Cardiac septum (tissue), 1 donor: ENCODE measurements at regions not wholly inside any gene's neighbourhood (a gene's known extent, or its start where the extent isn't known, plus 50 kb on each side); places are given as distances from the start of the nearest gene placed in this dataset.
"Not testable (repeated sequence)": the region's sequence is repeated elsewhere in the genome, so short reads cannot be mapped to it uniquely, and the experiment has no call there.

Experiments
- DNase-seq: peaks from one replicate; pipeline ENCODE4 v3.0.0-alpha.2; 2020; ENCODE audit warnings: low spot score
- intact Hi-C: fragments of 100-400 bp; cut with DNase I; formaldehyde crosslinking; loops from one replicate; pipeline ENCODE4 v1.14.0; 2022
- donor health status: DM: no; HTN: no; CAD: no.

DNA sequence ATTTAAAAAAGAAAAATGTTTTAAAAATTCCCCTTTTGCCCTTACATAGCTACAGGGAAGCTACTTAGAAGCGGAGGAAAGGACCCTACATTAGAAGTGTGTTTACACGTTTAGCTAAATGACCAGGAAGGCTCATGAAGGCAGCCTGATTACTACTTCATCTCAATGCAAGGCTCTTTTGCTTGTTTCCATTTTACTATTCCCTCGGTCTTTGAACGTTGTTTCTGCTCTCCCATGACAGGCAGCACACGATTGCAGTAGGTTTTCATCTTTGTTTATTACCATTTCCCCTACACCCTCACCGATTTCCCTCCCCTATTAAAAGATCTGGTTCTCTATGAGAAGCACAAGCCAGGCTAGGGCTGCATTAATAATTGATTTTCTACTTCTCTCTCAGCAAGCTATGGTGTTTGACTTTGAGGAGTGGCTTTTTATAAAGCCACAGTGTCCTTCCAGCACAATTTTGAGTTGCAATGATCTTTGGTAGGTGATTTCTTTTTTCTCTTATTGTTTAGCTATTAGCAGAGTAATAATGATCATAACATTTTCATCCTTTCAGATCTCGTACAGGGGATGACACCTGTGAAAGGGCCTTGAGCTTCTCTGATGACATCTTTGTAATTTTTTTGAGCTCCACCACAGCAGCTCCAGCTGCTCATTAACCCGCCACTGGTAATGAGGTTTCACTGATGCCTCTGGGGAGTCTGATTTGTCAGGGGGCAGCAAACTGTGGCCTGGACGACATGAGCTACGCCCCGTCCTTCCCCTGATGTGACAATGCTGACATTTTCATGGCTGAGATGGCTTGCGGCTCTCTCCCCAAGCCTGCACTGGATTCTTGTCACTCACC lies 670.3 kb downstream of the UQCRFS1 start:
- DNase-seq = no peak
- intact Hi-C loops = no loop called here

DNA sequence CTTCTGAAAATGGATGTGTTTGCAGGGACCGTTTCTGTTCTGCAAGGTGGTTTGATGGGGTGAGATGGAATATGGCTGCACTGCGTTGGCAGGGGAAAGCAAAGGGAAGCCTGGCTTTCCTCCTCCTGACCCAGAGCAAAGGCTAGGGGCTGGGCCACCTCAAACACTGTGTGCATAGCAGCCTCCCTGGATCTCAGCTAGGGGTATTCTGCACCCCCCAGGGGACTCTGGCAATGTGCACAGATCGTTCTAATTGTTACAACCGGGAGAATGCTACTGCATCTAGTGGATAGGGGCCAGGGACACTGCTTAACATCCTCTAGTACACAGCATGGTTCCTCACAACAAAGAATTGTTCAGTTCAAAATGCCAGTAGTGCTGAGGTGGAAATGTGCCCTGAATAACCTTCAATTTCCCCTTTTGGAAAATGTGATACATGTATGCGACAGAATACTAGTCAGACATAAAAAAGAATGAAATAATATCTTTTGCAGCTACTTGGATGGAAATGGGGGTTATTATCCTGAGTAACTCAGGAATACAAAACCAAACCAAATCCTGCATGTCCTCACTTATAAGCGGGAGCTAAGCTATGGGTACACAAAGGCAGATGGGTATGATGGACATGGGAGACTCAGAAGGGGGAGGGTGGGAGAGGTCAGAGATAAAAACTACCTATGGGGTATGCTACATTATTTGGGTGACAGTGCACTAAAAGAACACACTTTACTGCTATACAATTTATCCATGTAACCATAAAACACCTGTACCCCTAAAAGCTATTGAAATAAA lies 671.2 kb downstream of the UQCRFS1 start:
- no peak for DNase-seq
- intact Hi-C loops = no loop called here

DNA sequence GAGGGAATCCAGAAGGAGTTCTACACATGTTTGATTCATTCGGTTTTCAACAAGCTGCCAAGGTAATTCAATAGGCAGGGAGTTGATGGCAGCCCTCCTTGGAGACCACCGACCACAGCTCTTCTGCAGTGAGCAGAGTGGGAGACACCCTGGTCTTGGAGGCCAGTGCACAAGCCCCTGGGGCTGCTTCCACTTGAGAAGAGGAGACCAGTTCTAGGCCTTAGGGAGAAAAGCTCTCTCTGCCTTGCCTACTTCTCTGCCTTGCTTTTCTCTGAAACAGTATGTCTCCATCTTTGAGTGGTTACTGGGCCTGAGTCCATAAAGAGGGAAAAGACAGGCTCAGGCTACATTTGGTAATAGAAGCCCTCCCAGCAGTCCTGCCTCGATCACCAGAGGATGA lies 671.9 kb downstream of the UQCRFS1 start:
- intact Hi-C loops = no loop called here
- no peak for DNase-seq

DNA sequence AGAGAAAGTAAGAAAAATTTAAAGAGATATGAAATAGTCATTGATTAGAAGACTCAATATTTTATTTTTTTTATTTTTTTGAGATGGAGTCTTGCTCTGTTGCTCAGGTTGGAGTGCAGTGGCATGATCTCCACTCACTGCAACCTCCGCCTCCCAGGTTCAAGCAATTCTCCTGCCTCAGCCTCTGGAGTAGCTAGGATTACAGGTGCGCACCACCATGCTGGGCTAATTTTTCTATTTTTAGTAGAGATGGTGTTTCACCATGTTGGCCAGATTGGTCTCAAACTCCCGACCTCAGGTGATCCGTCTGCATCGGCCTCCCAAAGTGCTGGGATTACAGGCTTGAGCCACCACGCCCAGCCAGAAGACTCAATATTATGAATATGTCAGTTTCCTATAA lies 672.6 kb downstream of the UQCRFS1 start:
- intact Hi-C loops, DNase-seq: not testable (repeated sequence)

DNA sequence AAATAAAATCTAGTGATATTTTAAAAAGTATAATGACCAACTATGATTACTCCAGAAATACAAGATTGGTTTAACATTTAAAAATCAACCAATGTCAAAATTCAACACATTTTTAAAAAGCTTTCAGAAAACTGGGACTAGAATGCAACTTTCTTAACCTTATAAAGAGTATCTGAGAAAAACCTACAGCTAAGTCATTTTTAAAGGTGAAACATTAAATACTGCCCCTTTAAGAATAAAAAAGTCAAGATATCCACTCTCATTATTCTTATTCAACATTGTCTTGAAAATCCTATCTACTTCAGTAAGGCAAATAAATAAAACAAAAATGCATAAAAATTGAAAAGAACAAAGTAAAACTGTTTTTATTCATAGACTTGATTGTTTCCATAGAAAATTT lies 673.2 kb downstream of the UQCRFS1 start:
- intact Hi-C loops = no loop called here
- no peak for DNase-seq

DNA sequence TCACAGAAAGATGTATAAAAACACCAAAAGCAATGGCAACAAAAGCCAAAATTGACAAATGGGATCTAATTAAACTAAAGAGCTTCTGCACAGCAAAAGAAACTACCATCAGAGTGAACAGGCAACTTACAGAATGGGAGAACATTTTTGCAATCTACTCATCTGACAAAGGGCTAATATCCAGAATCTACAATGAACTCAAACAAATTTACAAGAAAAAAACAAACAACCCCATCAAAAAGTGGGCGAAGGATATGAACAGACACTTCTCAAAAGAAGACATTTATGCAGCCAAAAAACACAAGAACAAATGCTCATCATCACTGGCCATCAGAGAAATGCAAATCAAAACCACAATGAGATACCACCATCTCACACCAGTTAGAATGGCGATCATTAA lies 674.4 kb downstream of the UQCRFS1 start:
- DNase-seq, intact Hi-C loops: not testable (repeated sequence)

DNA sequence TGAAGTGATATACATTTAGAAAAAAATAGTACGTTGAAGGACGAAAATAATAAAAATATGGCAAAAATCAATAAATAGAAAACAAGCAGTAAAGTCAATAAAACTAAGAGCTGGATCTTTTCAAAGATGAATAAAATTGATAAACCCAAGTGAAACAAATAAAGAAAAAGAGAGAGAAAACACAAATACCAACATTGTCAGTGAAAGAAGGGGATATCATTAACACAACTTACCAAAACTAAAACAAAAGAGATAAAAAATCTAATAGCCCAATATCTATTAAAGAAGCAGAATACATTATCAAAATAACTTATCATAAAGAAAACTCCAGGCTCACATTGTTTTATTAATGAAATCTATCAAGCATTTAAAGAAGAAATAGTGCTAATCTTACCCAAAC lies 675.1 kb downstream of the UQCRFS1 start:
- intact Hi-C loops = no loop called here
- DNase-seq = no peak

DNA sequence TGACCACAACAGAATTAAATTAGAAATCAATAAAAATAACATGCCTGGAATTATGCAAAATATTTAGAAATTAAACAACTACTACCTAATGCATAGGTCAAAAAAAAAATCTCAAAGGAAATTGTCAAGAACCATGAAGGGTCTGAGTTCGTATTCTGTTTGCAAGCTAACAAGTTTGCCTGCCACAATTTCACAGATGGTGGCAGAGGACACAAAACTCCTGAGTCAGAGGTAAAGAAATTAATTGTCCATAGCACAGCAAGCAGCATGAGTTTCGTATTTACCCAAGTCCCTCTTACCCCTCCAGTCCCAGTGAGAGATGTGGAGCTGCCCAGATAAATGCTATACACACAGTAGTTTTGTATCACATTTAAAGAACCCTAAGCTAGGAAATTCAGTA lies 675.9 kb downstream of the UQCRFS1 start:
- DNase-seq = no peak
- intact Hi-C loops = no loop called here

DNA sequence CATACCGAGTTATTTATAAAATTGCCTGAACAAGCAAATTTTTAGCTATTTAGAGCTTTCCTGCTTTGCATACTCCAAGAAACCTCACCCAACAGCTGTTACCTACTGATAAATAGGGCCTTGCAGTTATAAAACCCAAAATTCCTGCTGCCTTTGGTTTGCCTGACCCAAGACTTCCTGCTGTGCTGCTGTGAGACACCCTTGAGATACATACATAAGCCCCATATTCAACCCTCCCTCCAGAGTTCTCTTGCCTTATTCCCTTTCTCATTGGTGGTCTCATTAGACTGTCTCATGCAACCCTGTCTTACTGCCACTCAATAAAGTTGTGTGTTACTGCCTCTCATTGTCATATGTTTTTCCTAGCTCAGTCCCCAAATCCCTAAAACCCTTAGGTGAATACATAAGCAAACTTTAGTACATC lies 677.6 kb downstream of the UQCRFS1 start:
- intact Hi-C loops = no loop called here
- DNase-seq = no peak

DNA sequence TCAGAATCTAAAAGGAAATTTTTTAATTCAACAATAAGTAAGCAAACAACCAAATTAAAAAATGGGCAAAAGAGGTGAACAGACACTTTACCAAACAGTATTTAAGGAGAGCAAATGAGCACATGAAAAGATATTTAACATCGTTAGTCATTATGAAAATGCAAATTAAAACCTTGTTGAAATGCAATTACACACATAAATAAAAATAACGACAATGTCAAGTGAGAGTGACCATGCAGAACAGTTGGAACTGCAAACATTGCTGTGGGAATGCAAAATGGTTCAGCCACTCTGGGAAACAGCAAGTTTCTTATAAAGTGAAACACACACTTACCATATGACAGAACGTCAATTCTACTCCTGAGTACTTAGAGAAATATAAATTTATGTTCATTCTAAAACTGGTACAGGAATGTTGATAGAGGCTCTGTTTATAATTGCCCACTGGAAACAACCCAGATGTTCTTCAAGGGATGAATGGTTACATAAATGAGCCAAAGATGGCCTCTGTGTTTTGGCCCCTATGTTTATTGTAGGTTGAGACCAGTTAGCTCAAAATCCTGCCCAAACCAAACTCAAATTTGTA lies 678.1 kb downstream of the UQCRFS1 start:
- intact Hi-C loops = no loop called here
- no peak for DNase-seq

DNA sequence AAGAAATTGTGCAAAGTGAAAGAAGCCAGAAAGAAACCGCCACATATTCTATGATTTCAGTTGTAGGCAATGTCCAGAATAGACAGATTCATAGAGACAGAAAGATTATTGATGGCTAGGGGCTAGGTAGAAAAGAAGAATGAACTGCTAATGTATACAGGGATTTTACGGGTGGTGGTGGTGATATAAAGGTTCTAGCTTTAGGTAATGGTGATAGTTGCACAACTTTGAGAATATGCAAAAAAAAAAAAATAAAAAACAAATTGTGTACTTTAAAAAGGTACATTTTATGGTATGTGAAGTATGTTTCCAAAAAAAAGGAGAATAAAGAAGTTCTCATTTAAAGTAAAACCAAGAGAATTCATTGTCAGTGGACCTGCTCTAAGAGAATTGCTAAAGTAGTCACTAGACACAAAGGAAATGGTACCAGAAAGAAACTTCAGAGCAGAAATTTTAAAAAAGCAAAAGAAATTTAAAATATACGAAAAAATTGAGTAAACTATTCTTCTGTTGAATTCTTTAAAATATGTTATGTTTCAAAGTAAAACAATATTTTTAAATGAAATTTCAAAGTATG lies 680.1 kb downstream of the UQCRFS1 start:
- intact Hi-C loops = no loop called here
- DNase-seq = no peak

DNA sequence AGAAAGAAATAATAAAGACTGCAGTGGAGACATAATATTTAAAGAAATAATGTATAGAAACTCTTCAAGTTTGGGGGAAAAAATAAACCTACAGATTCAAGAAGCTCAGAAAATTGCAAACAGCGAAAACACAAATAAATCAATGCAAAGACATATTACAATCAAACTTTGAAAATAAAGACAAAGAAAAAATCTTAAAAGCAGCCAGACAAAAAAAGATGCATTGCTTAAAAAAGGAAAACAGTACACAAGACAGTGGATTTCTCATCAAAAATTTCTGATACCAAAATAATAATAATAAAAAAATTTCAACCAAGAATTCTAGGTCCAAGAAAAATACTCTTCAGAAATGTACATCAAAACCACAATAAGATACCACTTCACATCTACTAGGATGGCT lies 681.0 kb downstream of the UQCRFS1 start:
- no peak for DNase-seq
- intact Hi-C loops = no loop called here

DNA sequence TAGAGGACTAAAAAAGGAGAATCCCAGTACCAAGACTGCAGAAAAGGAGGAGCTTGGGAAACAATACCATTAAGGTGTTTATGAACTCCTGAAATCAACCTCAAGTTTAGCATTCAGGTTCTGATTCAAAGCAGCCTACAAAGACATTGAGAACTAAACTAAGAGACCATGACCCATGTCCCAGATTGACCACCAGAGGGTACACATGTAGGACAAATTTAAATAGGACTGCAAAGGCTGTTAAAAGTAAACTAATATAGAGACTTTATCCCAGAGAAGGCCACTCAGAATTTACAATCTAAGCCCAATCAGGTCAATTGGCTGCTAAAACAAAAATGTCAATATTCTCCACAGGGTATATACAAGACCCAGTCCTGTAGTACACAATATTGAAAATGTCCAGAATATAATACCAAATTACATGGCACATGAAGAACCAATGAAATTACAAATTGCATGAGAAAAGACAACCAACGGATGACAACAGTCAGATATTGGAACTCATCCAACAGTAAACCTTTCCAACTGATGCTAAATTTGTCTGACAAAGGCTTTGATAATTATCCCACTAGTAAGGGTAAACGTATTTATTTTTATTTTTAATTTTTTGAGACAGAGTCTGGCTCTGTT lies 682.4 kb downstream of the UQCRFS1 start:
- intact Hi-C loops = no loop called here
- DNase-seq = no peak

DNA sequence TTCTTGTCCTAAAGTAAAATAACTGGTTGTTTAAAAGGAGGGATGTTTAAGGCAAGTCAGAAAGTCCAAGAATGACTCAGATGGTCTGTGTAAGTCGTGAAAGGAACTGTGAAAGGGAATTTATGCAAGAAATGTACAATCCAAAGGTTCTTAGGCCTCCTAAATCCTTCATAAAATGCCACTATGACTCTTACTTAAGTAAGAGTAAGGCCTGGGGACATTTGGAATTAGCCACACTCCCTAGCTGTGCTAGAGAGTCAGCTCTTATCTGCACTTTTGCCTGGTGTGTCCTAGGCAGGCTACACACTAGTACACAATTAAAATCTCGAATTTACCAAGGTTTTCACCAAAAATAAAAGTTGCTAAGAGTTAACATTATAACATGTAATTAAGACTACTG lies 686.9 kb downstream of the UQCRFS1 start:
- intact Hi-C loops = no loop called here
- no peak for DNase-seq

DNA sequence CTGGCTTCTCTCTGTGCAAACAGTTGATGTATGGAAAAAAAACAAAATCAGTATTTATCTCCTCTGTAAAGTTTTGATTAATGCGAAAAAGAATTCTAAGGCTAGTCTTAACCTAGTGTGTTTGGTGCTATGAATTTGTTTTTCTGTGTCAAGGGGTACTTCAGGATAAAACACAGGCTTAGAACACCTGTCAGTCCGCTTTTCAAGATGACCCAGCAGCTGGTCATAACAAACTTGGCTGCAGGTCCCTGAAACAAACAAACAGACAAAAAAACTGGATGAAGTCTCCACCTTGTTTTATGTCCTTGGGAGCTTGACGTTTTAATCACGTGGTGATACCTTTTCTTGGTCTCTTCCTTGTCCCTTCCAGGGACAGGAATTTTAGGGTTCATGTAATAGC lies 689.3 kb downstream of the UQCRFS1 start:
- DNase-seq = no peak
- intact Hi-C loops = no loop called here

DNA sequence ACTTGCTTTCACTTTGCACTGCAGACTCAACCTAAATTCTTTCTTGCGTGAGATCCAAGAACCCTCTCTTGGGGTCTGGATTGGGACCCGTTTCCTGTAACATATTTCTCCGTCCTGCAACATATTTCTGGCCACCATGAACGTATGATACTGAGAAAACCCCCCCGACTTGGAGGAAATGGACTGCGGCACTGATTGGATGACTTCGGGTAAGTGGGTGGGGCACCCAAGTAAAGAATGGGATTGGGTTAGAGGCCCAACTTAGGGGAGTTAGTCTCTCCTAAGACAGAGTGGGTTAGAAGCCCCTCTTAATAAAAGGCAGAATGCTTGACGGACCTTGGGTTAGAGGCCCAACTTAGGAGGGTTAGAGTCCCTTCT lies 690.4 kb downstream of the UQCRFS1 start:
- intact Hi-C loops = no loop called here

DNA sequence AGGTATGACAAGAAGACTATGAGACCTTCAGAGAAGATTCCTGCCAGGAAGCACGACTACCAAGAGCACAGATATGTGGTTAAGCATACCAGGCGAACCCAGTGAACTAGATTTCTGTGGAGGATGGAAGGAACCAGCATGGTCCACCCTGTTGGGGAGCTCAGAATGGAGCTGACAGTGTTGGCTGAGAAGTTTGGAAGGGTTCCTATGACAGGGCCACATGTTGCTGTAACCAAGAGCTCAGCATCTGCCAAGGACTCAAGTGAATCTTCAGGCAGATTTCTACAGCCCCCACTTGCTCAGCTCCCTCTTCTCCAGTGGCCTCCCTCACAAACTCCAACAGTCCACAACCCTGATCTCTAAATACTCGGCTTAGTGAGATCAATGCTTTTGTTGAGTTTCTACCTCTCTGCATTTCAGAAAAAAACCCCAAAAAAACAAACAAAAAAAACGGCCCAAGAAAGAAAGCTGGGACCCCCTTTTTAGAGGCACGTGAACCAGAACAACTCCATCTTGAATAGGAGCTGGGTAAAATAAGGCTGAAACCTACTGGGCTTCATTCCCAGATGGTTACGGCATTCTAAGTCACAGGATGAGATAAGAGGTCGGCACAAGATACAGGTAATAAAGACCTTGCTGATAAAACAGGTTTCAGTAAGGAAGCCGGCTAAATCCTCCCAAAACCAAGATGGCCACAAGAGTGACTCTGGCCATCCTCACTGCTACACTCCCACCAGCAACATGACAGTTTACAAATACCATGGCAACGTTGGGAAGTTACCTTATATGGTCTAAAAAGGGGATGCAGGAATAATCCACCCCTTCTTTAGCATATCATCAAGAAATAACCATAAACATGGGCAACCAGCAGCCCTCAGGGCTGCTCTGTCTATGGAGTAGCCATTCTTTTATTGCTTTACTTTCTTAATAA lies 691.1 kb downstream of the UQCRFS1 start:
- intact Hi-C loops = no loop called here
- DNase-seq = no peak

More for the DNA sequence above, 690.4 kb downstream of the UQCRFS1 start:
- no peak for DNase-seq

DNA sequence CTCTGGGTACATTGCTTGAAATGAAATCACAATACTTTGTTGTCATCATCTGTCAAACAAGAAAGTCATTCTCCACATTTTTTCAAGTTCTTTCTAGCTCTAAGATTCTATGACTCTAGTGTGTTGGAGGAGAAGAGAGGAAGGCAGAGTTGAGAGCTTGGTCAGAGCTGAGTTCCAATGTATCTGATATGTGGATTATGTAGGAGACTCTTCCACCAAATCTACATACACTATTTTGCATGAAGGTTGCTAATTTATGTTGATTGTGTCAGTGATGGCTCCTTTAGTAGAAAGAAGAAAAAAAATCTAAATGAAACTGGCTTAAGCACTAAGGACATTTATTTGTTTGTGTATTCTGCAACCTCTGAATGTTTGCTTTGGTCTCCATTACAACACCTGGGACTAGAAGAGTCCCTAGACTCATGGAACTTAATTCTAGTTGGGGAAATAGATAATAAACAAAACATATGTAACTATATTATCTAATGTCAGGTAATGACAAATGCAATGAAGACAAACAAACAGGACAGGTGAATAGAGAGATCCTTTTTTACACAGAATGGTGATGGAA lies 691.9 kb downstream of the UQCRFS1 start:
- DNase-seq = no peak
- intact Hi-C loops = no loop called here
